Left hindlimb (tissue), 1 donor: ENCODE measurements at regions not wholly inside any gene's neighbourhood (a gene's known extent, or its start where the extent isn't known, plus 50 kb on each side); places are given as distances from the start of the nearest gene placed in this dataset.

ENCODE experiments used
- DNase-seq: peaks from one replicate; pipeline ENCODE4 v3.0.0-alpha.2; 2018

DNA sequence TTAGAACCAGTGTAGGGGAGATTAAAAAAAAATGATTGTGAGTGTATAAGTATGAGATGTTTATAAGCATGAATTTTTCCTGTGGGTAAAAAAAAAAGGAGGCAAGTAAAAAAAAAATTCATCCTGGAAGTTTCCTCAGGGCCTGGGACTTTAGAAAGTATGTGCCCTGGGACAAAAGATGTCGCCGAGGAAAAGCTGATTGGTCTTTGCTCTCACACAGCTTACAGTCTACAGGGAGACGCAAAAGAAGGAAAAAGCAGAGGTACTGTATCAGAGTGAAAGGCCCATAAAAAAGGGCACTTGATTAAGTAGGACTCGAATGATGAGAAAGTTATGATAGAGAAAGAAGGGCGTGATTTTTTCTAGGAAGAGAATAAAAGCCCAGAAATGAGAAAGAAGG lies 501.4 kb upstream of the MEF2C start:
- DNase-seq, result no peak

DNA sequence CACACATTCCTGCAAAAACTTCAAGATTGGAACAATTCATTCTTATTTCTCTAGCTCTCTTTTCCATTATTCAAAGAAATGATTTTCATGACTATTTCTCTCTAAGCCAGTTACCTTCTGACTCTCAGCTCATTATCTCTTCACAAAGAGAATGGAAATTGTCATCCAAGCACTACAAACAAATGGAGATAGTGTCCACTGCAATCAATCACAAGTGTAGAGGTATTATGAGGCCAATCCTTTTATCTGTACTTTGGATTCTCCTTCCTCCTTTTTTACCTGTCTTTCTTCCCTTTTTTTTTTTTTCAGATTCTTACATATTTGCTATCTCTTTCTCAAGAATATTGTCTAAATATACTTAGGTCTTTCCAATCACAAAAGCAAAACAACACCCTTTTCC lies 497.7 kb upstream of the MEF2C start:
- no peak for DNase-seq

DNA sequence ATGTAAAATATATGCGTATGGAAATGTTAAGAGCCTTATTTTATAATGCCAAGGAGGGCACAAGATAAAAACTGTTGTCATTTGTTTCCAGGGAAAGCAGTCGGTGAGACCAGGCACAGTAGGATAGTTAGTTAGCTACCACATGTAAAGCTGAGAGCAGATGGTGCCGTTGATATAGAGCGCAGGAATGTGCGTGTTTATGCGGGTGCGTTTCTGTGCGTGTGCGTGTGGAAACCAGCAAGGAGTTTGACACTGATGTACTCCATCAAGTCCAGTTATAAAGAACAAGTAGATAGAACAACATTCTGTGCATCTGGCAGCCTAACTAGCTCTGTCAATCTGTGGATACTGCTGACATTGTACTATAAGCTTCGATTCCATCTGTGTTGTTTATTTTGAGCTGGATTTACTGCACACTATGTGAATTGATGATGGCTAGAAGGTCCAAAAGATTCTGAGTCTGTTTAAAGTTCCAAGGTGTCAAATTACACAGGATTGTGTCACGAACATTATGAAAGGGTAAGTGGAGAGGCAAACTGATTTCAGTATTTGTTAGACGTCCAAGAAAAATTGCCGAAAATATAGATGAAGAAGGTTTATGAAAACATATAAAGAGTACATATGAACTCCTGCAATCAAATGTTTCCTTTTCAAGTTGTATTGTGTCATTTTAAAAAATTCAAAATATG lies 494.9 kb upstream of the MEF2C start:
- DNase-seq, result no peak

DNA sequence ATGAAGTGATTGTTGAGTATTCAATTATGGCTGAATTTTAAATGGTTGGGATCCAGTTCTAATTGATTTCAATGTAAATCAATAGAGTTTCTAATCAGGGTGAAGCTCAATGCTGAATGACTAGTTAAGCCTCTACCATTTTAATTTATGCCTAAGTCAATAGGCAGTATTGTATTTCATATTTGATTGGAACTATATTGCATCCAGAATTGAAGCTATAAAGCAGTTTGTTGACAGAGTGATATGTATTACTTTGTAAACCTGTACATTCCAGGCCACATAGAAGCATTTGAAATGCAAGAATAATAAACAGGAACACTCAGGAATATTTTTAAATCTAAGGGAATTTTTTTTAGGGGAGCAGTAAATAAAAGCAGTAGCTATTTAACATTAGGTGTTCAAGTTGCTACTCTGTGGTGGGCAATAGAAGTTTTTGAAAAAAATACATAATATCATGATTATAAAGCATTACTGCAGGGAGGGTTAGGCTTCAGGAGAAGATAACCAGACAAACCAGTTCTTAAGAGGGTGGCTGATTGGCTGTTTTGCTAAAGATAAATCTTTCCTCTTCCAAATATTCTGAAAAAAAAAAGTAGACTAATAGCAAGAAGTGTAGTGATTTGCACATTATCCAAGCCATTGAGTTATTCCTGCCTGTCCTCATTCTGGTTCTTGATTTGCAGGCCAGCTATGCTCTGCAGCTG lies 492.0 kb upstream of the MEF2C start:
- no peak for DNase-seq

DNA sequence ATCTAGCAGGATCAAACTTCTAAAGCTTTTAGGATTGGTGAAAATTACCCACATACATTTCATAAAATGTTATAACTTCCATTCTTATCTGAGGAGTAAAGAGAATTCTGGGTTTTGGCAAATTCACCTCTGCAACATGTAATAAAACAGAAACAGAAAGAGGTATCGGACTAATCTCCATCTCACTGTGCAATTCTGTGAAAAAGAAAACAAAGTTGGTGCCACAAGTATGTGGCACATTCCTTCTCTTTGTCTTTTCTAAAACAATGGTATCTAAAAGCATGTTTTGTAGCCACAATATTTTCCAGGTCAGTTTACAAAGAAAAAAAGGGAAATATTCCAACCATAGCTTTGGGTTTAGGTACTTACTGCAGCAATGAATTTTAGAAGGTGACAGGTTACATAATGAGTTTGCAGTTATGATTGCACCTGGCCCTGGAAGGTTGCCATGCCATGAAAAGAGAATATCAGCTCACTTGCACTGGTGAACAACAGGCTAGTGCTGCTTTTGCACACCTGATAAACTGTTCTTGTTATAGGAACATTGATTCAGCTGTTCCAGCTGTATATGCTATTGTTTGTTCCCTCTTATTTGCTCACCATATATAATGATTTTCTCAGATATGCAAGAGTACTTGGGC lies 491.3 kb upstream of the MEF2C start:
- no peak for DNase-seq

DNA sequence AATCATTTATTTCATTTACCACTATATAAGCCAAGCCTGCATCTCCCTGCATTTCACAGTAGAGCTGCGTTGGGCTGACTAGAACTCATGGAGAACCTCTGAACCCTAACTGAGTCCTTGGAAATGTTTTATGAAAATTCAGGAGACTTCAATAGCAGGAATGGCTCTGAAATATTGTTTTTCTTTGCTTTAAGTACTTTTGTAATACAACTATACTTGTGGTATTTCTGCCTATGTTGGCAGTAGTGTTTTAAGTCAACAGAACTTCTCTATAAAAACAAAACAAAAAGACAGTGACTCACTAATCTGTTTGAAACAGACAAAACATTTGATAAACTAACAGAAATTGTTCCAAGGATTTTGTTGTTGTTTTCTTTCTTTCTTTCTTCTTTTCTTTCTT lies 489.2 kb upstream of the MEF2C start:
- no peak for DNase-seq

DNA sequence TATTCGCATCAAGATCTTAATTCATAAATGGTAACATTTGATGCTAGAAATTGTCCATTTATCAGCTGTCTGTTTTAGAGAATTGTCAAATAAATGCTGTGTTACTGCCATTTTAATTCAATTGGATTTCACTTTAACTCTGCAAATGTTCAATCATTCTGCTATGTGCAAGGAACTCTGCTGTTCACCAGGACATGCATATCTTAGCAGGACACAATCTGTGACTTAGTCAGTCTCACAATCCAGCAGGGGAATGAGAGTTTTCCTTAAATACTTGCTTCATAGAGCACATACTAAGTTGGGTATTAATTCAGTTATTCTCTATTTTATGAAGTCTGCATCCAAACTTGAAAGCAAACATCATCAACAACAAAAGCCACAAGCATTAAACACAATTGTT lies 488.7 kb upstream of the MEF2C start:
- no peak for DNase-seq

DNA sequence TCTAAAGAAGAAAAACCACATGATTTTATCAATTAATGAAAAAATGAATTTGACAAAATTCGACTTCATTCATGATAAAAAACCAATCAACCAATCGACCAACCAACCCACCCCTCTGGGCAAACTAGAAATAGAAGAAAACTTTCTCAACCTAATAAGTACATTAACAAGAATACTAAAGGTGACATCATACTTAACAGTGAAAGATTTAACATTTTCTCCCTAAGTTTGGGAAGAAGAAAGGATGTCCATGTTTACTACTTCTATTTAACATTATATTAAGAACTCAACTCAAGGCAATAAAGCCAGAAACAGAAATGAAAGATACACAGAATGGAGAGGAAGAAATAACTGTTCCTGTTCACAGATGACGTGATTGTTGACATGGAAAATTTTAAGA lies 476.1 kb upstream of the MEF2C start:
- no peak for DNase-seq

DNA sequence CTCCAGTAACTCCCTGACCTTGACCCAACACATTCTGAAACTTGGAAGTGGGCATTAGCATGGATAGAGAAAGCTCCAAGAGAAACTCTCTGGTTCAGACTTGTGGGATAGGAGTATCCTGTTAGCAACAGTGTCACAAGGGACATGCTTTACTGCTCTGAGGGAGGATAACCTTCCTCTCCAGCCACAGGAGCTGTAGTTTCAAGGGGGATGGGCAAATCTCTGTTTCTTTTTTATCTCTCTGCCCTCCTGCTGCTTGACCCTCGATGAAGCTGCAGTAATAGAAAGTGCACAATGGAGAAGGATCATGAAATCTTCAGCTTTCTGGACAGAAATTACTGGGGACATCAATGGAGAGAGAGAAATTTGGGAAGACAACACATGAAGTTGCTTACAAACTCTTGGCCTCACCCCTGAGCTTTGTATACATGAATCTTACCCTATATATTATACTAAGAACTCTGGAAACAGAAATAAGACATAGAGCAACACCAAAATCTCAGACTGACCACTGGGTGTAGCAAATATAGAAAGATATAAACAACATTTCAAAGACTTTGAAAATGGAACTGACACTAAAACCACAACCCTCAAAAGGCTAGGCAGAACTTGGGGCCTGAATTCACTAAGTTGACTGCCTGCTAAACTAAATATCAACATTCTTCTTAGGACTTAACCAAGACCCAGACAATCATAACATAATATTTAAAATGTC lies 471.0 kb upstream of the MEF2C start:
- DNase-seq, result no peak

DNA sequence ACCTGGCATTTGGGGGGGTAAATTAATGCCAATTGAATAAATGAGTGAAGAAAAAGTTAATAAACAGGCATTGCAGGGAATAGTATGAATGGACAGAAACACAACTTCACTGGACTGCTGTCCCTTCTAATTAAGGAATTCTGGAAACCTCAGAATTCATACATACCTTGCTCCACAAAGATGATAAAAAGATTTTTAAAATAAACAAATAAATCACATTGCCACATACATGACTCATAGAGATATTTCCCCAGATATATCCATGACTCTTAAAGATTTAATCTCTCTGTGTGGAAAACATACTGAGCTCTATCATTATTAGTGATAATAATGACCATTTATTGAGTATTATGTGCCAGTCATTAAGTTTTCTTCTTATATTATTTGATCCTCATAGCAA lies 469.0 kb upstream of the MEF2C start:
- DNase-seq, result no peak

DNA sequence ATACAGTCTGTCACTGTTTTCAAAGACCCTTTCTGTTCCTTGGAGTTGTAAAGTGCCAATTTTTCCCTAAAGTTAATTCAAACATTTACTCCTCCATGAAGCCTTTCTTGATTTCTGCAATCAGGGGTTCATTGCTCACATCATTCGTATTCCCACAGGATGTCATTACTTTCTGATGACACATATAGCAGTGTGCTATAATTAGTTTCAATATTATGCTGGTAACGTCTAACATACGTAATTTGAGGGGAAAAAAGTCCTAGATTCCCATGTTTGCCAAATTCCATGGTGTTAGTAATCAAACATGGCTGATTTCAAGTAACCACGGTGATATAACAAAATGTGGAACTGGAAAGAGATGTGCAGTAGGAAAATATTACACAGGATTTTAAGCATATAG lies 468.2 kb upstream of the MEF2C start:
- no peak for DNase-seq

DNA sequence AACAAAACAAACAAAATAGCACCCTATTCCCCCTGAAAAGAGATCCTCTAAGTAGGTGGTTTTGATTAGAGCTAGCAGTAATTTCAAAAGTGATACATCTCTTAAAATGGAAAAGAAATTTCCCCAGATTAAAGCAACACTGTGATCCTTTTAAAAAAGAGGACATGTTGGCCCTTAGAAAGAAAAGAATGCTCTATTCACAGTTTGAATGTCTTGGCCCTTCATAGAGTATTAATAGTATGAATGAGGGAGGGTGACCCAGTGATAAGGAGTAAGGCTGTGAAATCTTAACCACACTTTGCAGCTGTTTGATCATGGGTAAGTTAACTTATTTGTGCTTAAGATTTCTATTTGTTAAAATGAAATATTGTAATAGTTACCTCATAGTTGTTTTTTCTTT lies 467.7 kb upstream of the MEF2C start:
- DNase-seq, result no peak

DNA sequence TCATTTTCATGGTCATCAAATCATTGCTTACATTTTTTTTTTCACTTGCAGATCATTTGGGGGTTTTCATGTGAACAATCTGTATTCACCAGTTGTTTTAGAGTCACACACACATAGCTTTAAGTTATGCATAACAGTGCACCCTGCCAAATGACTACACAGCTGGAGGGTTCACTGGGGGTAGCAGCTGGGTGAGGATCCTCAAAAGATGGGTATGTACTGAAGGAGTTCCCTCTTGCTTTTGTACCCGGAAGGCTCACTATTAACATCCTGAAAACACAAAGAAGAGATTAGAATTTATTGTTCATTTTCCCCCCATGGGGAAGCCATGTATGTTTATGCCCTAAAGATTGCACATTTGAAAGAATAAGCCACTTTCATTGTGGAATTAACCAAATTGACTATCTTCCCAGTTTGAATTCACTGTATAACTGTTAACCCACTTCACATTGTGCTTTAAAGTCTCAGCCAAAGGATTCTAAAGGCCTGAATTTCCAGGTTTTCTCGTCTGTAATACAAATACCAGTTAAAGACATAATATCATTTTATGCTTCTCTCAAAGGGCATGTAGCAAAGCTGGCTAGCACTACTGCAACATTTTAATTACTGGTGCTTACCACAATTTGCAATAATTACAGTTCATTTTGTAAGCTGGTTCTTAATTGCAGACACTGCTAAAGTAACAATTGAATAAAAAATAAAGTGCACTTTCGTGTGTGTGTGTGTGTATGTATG lies 466.4 kb upstream of the MEF2C start:
- DNase-seq, result no peak

DNA sequence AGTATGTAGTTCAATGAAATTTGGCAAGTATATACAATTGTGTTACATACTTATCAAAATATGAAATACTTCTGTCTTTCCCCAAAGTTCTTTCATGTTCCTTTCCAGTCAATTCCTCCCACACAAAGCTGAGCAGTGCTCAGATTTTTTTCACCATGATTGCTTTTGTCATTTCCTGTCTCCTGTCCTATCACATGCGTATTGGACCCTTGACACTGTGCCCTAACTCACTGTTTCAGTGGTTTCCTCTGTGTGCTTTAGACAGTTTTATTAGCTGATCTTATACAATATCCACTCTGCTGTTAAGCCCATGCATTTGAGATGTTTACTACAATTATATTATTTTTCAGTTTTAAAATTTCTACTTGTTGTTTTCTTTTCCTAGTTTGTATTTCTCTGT lies 463.6 kb upstream of the MEF2C start:
- DNase-seq, result no peak

DNA sequence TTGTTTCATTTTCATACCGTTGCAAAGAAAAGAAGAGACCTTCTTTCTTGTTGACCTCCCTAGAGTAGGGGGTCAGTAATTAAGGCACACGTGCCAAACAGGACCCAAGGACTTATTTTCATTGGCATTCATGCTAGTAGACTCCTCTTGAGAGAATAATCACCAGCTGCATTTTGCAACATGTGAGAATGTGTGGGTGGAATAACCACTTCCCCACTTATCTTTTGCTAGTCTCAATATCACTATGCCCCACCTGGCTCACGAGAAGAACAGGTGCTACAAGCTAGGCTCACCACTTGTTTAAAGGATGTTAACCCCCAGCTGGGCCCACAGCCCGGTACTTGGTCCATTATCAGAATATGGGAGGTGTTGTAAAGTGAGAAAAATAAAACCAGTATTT lies 460.7 kb upstream of the MEF2C start:
- DNase-seq, result no peak

DNA sequence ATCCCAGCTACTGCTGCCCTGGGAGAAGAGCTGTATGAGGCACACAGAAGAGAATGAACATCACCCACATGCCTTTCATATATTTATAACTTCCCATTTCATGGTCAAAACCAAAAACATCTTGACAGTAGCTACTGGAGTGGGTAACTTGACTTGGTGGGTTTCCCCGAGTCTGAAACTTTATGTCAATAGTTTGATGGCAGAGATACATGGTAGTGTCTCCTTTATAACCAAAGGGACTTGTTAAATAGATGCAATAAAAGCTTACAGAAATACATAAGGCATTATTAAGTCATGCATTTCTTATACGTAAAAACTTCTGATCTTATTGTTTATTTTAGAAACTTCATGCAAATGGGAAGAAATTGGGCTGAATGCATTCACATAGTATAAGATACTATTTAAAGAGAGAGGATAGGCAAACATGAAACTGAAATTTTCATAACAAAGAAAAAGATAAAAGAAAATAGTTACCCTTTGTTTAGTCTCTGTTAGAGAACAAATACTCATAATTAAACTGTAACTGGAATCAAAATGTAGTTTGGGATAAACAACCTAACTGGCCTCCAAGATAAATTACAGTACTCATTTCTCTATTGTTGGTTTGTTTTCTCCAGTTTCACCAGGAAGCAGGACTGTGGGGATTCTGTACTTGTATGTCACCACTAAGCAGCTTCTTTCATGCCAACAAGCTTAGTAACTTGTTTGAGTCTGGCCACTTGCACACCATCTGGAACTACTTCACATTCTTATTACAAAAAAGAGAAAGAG lies 459.3 kb upstream of the MEF2C start:
- no peak for DNase-seq

DNA sequence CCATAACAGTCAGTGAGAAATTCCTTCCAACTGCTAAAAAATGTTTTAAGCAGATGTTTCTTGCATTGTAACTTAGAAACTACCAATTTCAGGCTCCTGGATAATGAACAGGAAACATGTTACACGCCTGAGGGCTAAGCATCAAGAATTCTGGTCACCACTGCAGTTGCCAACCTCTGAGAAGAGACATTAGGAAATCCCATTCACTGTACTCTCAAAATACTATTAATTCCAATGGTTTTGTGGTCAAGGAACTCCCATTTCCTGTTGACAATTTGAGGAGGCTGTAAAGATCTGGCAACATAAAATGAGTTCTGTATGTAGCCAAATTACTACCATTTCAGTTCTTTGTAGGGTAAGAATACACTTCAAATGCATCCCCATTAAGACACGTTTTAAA lies 456.0 kb upstream of the MEF2C start:
- DNase-seq, result no peak

DNA sequence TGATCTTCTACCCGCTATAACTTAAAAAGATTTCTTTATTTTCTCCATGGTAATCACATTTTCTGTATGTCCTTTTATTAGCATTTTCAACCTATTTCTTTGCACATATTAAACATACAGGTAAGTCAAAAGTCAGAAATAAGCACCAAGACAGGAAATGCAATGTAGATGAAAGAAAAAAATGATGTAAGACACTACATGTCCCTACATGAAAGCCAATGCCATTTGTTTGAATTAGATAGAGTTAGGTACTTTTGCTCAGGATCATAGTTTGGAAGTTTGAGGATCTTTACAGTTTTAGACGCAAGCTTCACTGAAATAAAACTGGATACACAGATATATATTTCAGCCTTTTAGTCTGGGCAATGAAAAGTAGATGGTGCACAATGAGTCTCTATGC lies 453.1 kb upstream of the MEF2C start:
- no peak for DNase-seq

DNA sequence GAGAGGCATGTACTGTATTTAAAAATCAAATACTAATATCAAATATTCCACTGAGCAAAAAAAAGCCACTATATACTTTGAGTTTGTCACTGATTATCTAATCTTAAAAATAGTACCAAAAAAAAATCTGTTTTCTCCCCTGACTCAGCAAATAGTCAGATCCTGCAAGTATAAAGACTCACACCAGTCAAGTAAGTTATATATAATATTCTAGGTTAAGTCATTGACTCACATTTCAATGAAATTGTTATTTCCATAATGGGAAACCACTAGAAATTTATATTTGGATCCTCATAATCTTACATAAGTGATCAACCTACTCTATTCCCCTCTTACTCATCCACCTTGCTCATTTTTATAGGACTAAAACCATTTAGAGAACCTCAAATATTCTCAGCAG lies 447.2 kb upstream of the MEF2C start:
- DNase-seq, result no peak

DNA sequence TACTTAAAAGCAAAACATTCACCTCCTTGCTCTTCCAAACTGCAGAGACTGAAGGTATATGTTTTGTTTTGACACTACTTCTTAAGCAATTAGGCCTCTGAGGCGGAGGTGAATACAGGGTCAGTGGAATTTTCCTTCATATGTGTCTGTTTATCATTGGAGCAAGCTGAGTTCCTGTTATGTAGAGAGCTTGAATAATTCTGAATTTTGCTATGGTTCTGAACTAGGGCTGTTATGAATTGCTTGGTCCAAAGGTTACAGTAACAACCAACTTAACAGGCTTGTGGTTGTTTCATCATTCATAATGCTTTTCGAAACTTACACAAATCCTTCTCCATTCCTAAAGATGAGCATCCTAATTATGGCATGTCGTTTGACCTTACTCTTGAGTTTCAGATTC lies 444.6 kb upstream of the MEF2C start:
- no peak for DNase-seq

DNA sequence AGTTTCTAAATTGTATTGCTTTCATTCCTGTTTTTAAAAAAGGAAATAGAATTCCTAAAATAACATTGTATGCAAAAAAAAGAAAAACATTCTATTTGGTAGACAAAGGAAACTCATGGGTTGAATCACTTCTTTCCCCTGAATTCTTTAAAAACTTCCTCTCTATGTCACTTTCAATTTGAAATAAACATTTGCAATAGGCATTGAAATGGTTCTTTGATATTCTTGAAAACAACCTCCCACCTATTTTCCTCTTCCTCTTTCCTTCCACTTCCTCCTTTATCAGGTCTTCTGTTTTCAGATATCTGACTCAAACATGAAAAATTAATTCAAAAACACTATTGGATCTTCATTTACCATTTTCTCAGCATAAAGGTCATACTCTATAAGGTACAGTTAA lies 442.0 kb upstream of the MEF2C start:
- DNase-seq, result no peak
